ENCODE measurements at regions not wholly inside any gene's neighbourhood (a gene's known extent, or its start where the extent isn't known, plus 50 kb on each side); places are given as distances from the start of the nearest gene placed in this dataset.

DNA sequence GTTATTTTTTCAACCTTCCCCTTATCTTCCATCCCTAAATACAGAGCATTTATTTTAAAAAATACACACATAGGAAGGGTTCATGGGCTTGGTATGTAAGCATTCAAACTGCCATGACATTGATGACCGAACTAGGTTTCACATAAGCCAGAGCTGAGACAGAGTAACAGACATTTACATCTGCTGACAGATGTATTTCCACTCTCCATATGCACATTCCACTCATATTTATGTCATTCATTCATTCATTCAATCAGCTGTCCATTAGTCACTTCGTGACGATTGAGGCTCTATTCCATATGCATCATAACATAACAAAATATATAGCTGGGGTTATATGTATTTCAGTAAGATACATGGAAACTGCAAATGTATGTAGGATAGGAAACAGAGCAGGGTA is 145.5 kb upstream of the OTX2 start:
- no peak for TF ChIP-seq POLR2A (IDR thresholded peaks at IDR 0.05)
- TF ChIP-seq, protein P1, sequence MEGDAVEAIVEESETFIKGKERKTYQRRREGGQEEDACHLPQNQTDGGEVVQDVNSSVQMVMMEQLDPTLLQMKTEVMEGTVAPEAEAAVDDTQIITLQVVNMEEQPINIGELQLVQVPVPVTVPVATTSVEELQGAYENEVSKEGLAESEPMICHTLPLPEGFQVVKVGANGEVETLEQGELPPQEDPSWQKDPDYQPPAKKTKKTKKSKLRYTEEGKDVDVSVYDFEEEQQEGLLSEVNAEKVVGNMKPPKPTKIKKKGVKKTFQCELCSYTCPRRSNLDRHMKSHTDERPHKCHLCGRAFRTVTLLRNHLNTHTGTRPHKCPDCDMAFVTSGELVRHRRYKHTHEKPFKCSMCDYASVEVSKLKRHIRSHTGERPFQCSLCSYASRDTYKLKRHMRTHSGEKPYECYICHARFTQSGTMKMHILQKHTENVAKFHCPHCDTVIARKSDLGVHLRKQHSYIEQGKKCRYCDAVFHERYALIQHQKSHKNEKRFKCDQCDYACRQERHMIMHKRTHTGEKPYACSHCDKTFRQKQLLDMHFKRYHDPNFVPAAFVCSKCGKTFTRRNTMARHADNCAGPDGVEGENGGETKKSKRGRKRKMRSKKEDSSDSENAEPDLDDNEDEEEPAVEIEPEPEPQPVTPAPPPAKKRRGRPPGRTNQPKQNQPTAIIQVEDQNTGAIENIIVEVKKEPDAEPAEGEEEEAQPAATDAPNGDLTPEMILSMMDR (IDR thresholded peaks at IDR 0.05), result no peak

Data from suprapubic skin (tissue), 3 donors.